ENCODE measurements at regions not wholly inside any gene's neighbourhood (a gene's known extent, or its start where the extent isn't known, plus 50 kb on each side); places are given as distances from the start of the nearest gene placed in this dataset.
"Not testable (repeated sequence)": the region's sequence is repeated elsewhere in the genome, so short reads cannot be mapped to it uniquely, and the experiment has no call there.

DNA sequence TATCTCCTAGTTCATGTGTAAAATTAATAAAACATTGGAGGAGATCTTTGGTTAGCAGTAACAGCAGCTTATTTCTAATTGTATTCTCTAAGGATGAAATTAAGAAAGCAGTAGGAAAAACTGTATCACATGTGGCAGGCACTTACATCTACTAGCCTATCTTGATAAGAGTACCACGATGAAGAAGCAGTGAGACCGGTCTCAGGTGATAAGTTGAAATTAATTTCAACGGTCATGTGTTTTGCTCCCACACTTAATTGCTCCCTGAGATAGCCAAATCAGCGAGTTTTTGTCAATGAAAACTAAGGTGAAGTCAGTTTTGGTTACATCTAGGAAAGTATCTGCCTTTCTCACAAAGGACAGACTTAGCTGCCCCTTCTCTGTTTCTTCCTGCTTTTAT, 115.8 kb upstream of the WIPF3 start:
- H3K14ac ChIP-seq (replicated peaks; ENCODE audit: low read depth, low read length); dilution Hi-C loops (cut with HindIII; ENCODE audit: low sequenced_read_pairs, unreplicated experiment); in situ Hi-C loops (cut with MboI; ENCODE audit: low sequenced_read_pairs); H3K4me3 ChIP-seq (ENCODE audit: insufficient read depth, low read depth, low read length); H2AFZ ChIP-seq (replicated peaks; ENCODE audit: low read length, poor library complexity); H2BK15ac ChIP-seq (ENCODE audit: low read depth, low read length); H3K27me3 ChIP-seq (ENCODE audit: control insufficient read depth, insufficient read depth, low read length); intact Hi-C loops (cut with micrococcal nuclease); H2AK5ac ChIP-seq (ENCODE audit: low read depth, low read length); H3K18ac ChIP-seq (ENCODE audit: low read depth, low read length); H3K79me1 ChIP-seq (ENCODE audit: low read depth in 1 of 2, low read length in 2 of 2); H3K9me3 ChIP-seq (ENCODE audit: control insufficient read depth, insufficient read depth, low read length); H3K56ac ChIP-seq (ENCODE audit: extremely low read depth, insufficient read depth, low read length); H3K9ac ChIP-seq (ENCODE audit: low read depth, low read length); H4K5ac ChIP-seq (ENCODE audit: low read depth, low read length); ATAC-seq (ENCODE audit: low read depth); H3K4ac ChIP-seq (ENCODE audit: low read depth, low read length); H2BK20ac ChIP-seq (ENCODE audit: low read depth, low read length); H2BK5ac ChIP-seq (ENCODE audit: low read depth, low read length, poor library complexity, severe bottlenecking); CTCF ChIA-PET; H3K23ac ChIP-seq (ENCODE audit: low read depth, low read length); H2AK9ac ChIP-seq (replicated peaks; ENCODE audit: low read depth, low read length, poor library complexity); H3K9me1 ChIP-seq (ENCODE audit: insufficient read depth, low read length); POLR2A ChIA-PET (ENCODE audit: unreplicated experiment); H3K36me3 ChIP-seq (ENCODE audit: control insufficient read depth, insufficient read depth, low read length); H4K20me1 ChIP-seq (ENCODE audit: insufficient read depth, low read length); H4K8ac ChIP-seq (ENCODE audit: low read depth in 2 of 2, low read length in 2 of 2); BruUV-seq (replicated peaks); H2BK120ac ChIP-seq (ENCODE audit: low read depth, low read length); H3K4me2 ChIP-seq (ENCODE audit: low read depth, low read length); H4K91ac ChIP-seq (ENCODE audit: insufficient read depth, low read depth, low read length); H3K27ac ChIP-seq (ENCODE audit: insufficient read depth, low read length); H3K4me1 ChIP-seq (ENCODE audit: control insufficient read depth, insufficient read depth, low read length); DNase-seq: not testable (repeated sequence)
- WGBS, 2 experiments (ENCODE audit: extremely low coverage in 2 of 2, insufficient read length in 1 of 2), result no CpG with 5 or more reads among the region's 4 CpGs

DNA sequence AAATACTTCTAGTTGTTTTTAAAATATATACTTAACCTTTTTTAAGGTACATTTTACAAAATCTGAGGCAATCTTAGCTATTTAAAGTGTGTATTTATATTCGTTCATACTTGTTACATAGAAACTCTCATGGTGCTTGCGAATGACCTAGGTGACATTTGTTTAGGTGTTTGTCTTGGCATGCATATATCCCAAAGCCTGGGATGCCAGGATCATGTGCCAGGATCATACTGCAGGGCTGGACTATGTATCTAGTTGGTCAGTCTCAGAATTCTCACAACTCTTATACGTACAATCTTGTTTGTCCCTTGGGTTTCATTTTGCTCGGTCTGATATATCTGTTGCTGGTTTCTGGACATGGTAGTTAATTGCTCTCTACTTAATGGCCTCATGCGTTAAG, 109.9 kb upstream of the WIPF3 start:
- H3K4me1 ChIP-seq (ENCODE audit: control insufficient read depth, insufficient read depth, low read length); H3K9me3 ChIP-seq (ENCODE audit: control insufficient read depth, insufficient read depth, low read length); dilution Hi-C loops (cut with HindIII; ENCODE audit: low sequenced_read_pairs, unreplicated experiment); H2AFZ ChIP-seq (replicated peaks; ENCODE audit: low read length, poor library complexity); H3K36me3 ChIP-seq (ENCODE audit: control insufficient read depth, insufficient read depth, low read length); H3K4me2 ChIP-seq (ENCODE audit: low read depth, low read length); H3K9ac ChIP-seq (ENCODE audit: low read depth, low read length); H2BK120ac ChIP-seq (ENCODE audit: low read depth, low read length); H3K79me1 ChIP-seq (ENCODE audit: low read depth in 1 of 2, low read length in 2 of 2); H4K5ac ChIP-seq (ENCODE audit: low read depth, low read length); H3K27me3 ChIP-seq (ENCODE audit: control insufficient read depth, insufficient read depth, low read length); H2AK9ac ChIP-seq (replicated peaks; ENCODE audit: low read depth, low read length, poor library complexity); H3K4ac ChIP-seq (ENCODE audit: low read depth, low read length); H3K27ac ChIP-seq (ENCODE audit: insufficient read depth, low read length); H4K20me1 ChIP-seq (ENCODE audit: insufficient read depth, low read length); H4K91ac ChIP-seq (ENCODE audit: insufficient read depth, low read depth, low read length); intact Hi-C loops (cut with micrococcal nuclease); H3K9me1 ChIP-seq (ENCODE audit: insufficient read depth, low read length); ATAC-seq (ENCODE audit: low read depth); in situ Hi-C loops (cut with MboI; ENCODE audit: low sequenced_read_pairs); H4K8ac ChIP-seq (ENCODE audit: low read depth in 2 of 2, low read length in 2 of 2); H3K23ac ChIP-seq (ENCODE audit: low read depth, low read length); H3K18ac ChIP-seq (ENCODE audit: low read depth, low read length); BruUV-seq (replicated peaks); CTCF ChIA-PET; H3K14ac ChIP-seq (replicated peaks; ENCODE audit: low read depth, low read length); H2BK5ac ChIP-seq (ENCODE audit: low read depth, low read length, poor library complexity, severe bottlenecking); H3K4me3 ChIP-seq (ENCODE audit: insufficient read depth, low read depth, low read length); H2BK20ac ChIP-seq (ENCODE audit: low read depth, low read length); H2AK5ac ChIP-seq (ENCODE audit: low read depth, low read length); DNase-seq; POLR2A ChIA-PET (ENCODE audit: unreplicated experiment); H3K56ac ChIP-seq (ENCODE audit: extremely low read depth, insufficient read depth, low read length); H2BK15ac ChIP-seq (ENCODE audit: low read depth, low read length): not testable (repeated sequence)
- WGBS, 2 experiments (ENCODE audit: extremely low coverage in 2 of 2, insufficient read length in 1 of 2), result no CpG with 5 or more reads among the region's 5 CpGs
